ENCODE measurements at regions not wholly inside any gene's neighbourhood (a gene's known extent, or its start where the extent isn't known, plus 50 kb on each side); places are given as distances from the start of the nearest gene placed in this dataset.

DNA sequence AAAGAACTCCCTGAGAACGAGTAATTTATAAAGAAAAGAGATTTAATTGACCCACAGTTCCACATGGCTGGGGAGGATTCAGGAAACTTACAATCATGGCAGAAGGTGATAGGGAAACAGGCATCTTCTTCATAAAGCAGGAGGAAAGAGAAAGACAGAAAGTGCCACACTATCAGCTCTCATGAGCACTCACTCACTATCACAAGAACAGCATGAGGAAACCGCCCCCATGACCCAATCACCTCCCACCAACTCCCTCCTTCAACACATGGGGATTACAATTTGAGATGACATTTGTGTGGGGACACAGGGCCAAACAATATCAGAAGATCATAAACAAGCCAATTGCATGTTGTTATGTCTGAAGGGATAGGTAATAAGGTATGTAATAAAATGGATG lies 935.9 kb upstream of the COX7C start:
- Histone ChIP-seq H3K4me3 (no peak overlapping the region), H3K27ac (no peak overlapping the region), H3K36me3 (no peaks in the 10 kb centered on the region), H3K4me1 (ENCODE audit: low read depth) (no peaks in the 10 kb centered on the region), H3K27me3 (no peaks in the 10 kb centered on the region), H3K9me3 (ENCODE audit: low read depth) (no peaks in the 10 kb centered on the region)
- DNase-seq (ENCODE audit: low read depth in 1 of 2, low spot score in 1 of 2), result no peak
- TF ChIP-seq, protein P1, sequence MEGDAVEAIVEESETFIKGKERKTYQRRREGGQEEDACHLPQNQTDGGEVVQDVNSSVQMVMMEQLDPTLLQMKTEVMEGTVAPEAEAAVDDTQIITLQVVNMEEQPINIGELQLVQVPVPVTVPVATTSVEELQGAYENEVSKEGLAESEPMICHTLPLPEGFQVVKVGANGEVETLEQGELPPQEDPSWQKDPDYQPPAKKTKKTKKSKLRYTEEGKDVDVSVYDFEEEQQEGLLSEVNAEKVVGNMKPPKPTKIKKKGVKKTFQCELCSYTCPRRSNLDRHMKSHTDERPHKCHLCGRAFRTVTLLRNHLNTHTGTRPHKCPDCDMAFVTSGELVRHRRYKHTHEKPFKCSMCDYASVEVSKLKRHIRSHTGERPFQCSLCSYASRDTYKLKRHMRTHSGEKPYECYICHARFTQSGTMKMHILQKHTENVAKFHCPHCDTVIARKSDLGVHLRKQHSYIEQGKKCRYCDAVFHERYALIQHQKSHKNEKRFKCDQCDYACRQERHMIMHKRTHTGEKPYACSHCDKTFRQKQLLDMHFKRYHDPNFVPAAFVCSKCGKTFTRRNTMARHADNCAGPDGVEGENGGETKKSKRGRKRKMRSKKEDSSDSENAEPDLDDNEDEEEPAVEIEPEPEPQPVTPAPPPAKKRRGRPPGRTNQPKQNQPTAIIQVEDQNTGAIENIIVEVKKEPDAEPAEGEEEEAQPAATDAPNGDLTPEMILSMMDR (IDR thresholded peaks at IDR 0.05; ENCODE audit: low read depth, low read length), result no peak

DNA sequence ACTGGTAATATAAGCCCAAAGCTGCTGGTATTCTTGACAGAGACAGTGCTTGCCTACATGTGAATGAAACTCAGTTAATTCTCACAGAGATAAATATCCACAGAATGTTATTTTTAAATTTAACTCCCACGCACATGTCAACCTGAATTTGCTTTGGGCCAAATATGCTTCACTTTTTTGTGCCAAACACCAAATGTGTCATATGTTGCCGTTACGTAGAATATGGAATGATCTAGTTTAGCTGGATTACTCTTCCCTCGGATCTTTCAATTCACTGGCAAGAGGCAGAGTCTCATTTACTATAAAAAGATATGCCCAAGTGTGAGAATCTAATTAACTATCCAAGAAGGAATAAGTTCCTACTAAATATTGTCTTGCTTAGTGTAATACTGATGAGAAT lies 933.4 kb upstream of the COX7C start:
- no peaks in the 10 kb centered on the region for H3K4me1 ChIP-seq (ENCODE audit: low read depth)
- TF ChIP-seq, protein P1 (IDR thresholded peaks at IDR 0.05; ENCODE audit: low read depth, low read length), result no peak
- no peaks in the 10 kb centered on the region for H3K36me3 ChIP-seq
- H3K27ac ChIP-seq, result no peak overlapping the region
- no peak overlapping the region for H3K4me3 ChIP-seq
- H3K27me3 ChIP-seq, result no peaks in the 10 kb centered on the region
- no peak for DNase-seq (ENCODE audit: low read depth in 1 of 2, low spot score in 1 of 2)
- H3K9me3 ChIP-seq (ENCODE audit: low read depth), result no peaks in the 10 kb centered on the region

DNA sequence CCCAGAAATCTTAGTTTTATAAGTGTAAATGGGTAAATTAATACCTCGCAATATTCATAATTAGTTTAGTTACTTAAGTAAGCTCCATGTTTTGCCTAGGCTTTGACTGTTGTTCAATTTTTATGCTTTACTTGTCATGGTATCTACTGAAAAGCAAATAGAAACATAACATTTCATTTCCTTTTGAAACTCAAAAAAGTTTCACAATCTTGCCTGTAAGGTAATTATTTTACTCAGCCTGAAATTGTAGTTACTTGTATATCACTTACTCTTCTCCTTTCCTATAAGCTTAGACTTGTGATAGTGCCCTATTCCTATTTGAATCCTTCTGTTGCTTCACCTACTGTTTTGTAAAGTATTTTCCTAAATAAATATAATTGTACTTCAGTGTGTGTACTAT lies 914.4 kb upstream of the COX7C start:
- no peaks in the 10 kb centered on the region for H3K36me3 ChIP-seq
- H3K4me3 ChIP-seq, result no peak overlapping the region
- H3K4me1 ChIP-seq (ENCODE audit: low read depth), result no peaks in the 10 kb centered on the region
- no peaks in the 10 kb centered on the region for H3K27me3 ChIP-seq
- TF ChIP-seq, protein P1 (IDR thresholded peaks at IDR 0.05; ENCODE audit: low read depth, low read length), result no peak
- DNase-seq (ENCODE audit: low read depth in 1 of 2, low spot score in 1 of 2), result no peak
- no peaks in the 10 kb centered on the region for H3K9me3 ChIP-seq (ENCODE audit: low read depth)
- H3K27ac ChIP-seq, result no peak overlapping the region

DNA sequence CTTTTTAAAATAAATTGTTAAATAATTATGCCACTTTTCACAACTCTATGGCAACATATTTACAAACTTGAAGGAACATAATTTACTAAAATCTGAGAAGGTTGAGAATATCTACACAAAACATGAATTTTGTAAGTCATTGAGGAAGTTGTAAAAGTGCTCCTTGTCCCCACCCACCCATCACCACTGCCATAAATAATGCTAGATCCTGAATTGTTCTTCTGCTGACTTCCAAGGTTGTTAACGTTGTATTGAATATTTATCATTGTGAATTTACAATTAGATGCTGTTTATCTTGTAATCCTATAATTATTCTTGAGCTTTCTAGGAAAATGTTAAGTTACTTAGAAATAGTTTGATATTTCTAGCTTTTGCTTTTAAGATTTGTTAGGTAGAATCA lies 908.0 kb upstream of the COX7C start:
- Histone ChIP-seq H3K27me3 (no peaks in the 10 kb centered on the region), H3K9me3 (ENCODE audit: low read depth) (no peaks in the 10 kb centered on the region), H3K27ac (no peak overlapping the region), H3K4me3 (no peak overlapping the region), H3K4me1 (ENCODE audit: low read depth) (no peaks in the 10 kb centered on the region), H3K36me3 (no peaks in the 10 kb centered on the region)
- DNase-seq (ENCODE audit: low read depth in 1 of 2, low spot score in 1 of 2), result no peak
- TF ChIP-seq, protein P1 (IDR thresholded peaks at IDR 0.05; ENCODE audit: low read depth, low read length), result no peak

DNA sequence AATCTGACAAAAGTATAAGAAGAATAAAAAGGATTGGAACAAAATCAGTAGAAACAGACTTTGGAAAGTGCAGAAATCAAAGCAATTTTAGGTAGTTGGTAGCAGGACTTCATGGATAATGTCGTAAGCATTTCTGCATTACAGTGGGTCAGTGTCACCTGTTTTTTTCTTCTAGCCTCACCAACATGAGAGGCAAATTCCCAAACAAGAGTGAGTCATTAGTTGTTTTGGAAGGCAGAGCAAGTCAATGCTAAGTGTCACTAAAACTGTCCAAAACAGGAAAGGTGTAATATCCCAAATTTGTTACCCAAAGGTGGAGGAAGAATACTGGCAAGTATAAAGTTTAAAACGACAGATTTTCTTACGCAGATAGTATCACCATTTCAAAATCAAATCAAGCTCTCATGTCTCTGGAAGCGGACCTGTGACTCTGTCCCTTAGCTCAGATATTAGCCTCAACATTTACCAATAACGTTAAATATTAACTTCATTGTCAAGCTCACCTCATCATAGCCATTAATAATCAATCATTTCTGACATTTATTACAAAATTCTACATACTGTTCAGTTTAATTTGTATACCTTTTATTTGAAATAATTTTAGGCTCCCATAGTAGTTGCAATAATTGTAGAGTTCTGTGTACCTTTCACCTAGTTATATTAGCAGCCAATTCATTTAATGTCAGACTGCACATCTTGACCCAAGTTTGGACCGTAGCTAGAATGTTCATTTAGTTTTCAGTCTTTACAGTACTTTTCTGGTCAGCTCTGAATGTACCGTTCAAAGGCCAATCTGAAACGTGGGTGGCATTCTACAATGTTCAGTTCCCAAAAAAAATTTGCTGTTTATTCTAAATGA lies 901.2 kb upstream of the COX7C start:
- Histone ChIP-seq H3K27me3 (no peaks in the 10 kb centered on the region), H3K9me3 (ENCODE audit: low read depth) (no peaks in the 10 kb centered on the region), H3K4me3 (no peak overlapping the region), H3K4me1 (ENCODE audit: low read depth) (no peaks in the 10 kb centered on the region), H3K27ac (no peak overlapping the region), H3K36me3 (no peaks in the 10 kb centered on the region)
- DNase-seq (ENCODE audit: low read depth in 1 of 2, low spot score in 1 of 2), result no peak
- TF ChIP-seq, protein P1 (IDR thresholded peaks at IDR 0.05; ENCODE audit: low read depth, low read length), result no peak

All from cardiac muscle cell (in vitro differentiated cells and primary cell).